ENCODE measurements at regions not wholly inside any gene's neighbourhood (a gene's known extent, or its start where the extent isn't known, plus 50 kb on each side); places are given as distances from the start of the nearest gene placed in this dataset.

GRCh38 chr17:31740611-31741082 is 118.4 kb downstream of the COPRS start:
- Mint-ChIP-seq H3K27ac (ENCODE audit: unreplicated experiment) (no peak overlapping the region), H3K4me3 (ENCODE audit: unreplicated experiment) (no peak overlapping the region), H3K4me1 (ENCODE audit: low read depth, unreplicated experiment) (peaks cover 5% of the 10 kb centered on the region), H3K9me3 (ENCODE audit: unreplicated experiment) (peaks cover 2% of the 10 kb centered on the region), H3K36me3 (ENCODE audit: unreplicated experiment) (no peaks in the 10 kb centered on the region), H3K27me3 (ENCODE audit: unreplicated experiment) (no peaks in the 10 kb centered on the region)
- DNase-seq = no peak
- TF ChIP-seq CTCF (IDR thresholded peaks at IDR 0.05; ENCODE audit: partially characterized antibody, unreplicated experiment) = no peak

GRCh38 chr17:31738996-31739699 is 119.9 kb downstream of the COPRS start:
- Mint-ChIP-seq H3K4me3 (ENCODE audit: unreplicated experiment) (no peak overlapping the region), H3K27ac (ENCODE audit: unreplicated experiment) (no peak overlapping the region), H3K36me3 (ENCODE audit: unreplicated experiment) (no peaks in the 10 kb centered on the region), H3K4me1 (ENCODE audit: low read depth, unreplicated experiment) (peaks cover 4% of the 10 kb centered on the region), H3K9me3 (ENCODE audit: unreplicated experiment) (peaks cover 2% of the 10 kb centered on the region), H3K27me3 (ENCODE audit: unreplicated experiment) (no peaks in the 10 kb centered on the region)
- DNase-seq = no peak
- no peak for TF ChIP-seq CTCF (IDR thresholded peaks at IDR 0.05; ENCODE audit: partially characterized antibody, unreplicated experiment)

GRCh38 chr17:31738488-31738887 is 120.6 kb downstream of the COPRS start:
- H3K27me3 Mint-ChIP-seq (ENCODE audit: unreplicated experiment) = no peaks in the 10 kb centered on the region
- H3K4me1 Mint-ChIP-seq (ENCODE audit: low read depth, unreplicated experiment) = peaks cover 3% of the 10 kb centered on the region
- H3K36me3 Mint-ChIP-seq (ENCODE audit: unreplicated experiment) = no peaks in the 10 kb centered on the region
- no peak overlapping the region for H3K27ac Mint-ChIP-seq (ENCODE audit: unreplicated experiment)
- no peak for TF ChIP-seq CTCF (IDR thresholded peaks at IDR 0.05; ENCODE audit: partially characterized antibody, unreplicated experiment)
- H3K4me3 Mint-ChIP-seq (ENCODE audit: unreplicated experiment) = no peak overlapping the region
- no peak for DNase-seq
- H3K9me3 Mint-ChIP-seq (ENCODE audit: unreplicated experiment) = peaks cover 2% of the 10 kb centered on the region

- Mint-ChIP-seq H3K4me3 (ENCODE audit: unreplicated experiment) (no peak overlapping the region), H3K27ac (ENCODE audit: unreplicated experiment) (no peak overlapping the region), H3K4me1 (ENCODE audit: low read depth, unreplicated experiment) (peaks cover 3% of the 10 kb centered on the region), H3K27me3 (ENCODE audit: unreplicated experiment) (no peaks in the 10 kb centered on the region), H3K9me3 (ENCODE audit: unreplicated experiment) (peaks cover 2% of the 10 kb centered on the region), H3K36me3 (ENCODE audit: unreplicated experiment) (no peaks in the 10 kb centered on the region)
- no peak for DNase-seq
- no peak for TF ChIP-seq CTCF (IDR thresholded peaks at IDR 0.05; ENCODE audit: partially characterized antibody, unreplicated experiment)
Observed at GRCh38 chr17:31738067-31738466, 121.0 kb downstream of the COPRS start.

GRCh38 chr17:31736855-31737625 is 122.0 kb downstream of the COPRS start:
- DNase-seq = no peak
- Mint-ChIP-seq H3K4me3 (ENCODE audit: unreplicated experiment) (no peak overlapping the region), H3K36me3 (ENCODE audit: unreplicated experiment) (no peaks in the 10 kb centered on the region), H3K27me3 (ENCODE audit: unreplicated experiment) (no peaks in the 10 kb centered on the region), H3K4me1 (ENCODE audit: low read depth, unreplicated experiment) (peaks cover 3% of the 10 kb centered on the region), H3K9me3 (ENCODE audit: unreplicated experiment) (peaks cover 2% of the 10 kb centered on the region), H3K27ac (ENCODE audit: unreplicated experiment) (no peak overlapping the region)
- TF ChIP-seq CTCF (IDR thresholded peaks at IDR 0.05; ENCODE audit: partially characterized antibody, unreplicated experiment) = no peak

All from glutamatergic neuron (in vitro differentiated cells).